GM12878 (cell line): ENCODE measurements at regions not wholly inside any gene's neighbourhood (a gene's known extent, or its start where the extent isn't known, plus 50 kb on each side); places are given as distances from the start of the nearest gene placed in this dataset.

Experiments
- ATAC-seq: fragments of 200-7000 bp; cut with Tn5 transposase; 3 replicates; pipeline ENCODE4 v1.9.1; 2020; ENCODE audit warnings: mild to moderate bottlenecking, moderate library complexity
- BruUV-seq: library from RNA; stranded (reverse); fragments of 400-500 nt; replicated peaks from 2 replicates; lab custom pipeline; 2021; lab: Mats Ljungman, UMichigan
- CTCF ChIA-PET: fragments of 300-600 bp; sonication (Branson Sonifier 250); formaldehyde crosslinking; extraction: SDS; loops from one replicate; lab custom pipeline; 2021; ENCODE audit warnings: inconsistent platforms; lab: Yijun Ruan, JAX
- POLR2A ChIA-PET: fragments of 350-600 bp; formaldehyde crosslinking; extraction: SDS; loops from one replicate; lab custom pipeline; 2021; ENCODE audit warnings: inconsistent platforms; lab: Charles Lee
- RAD21 ChIA-PET: fragments of 300-600 bp; sonication (Branson Sonifier 250); formaldehyde crosslinking; loops from one replicate; lab custom pipeline; 2023; ENCODE audit warnings: antibody characterized with exemption; ENCODE audit not compliant: unreplicated experiment; lab: Charles Lee
- SMC1A ChIA-PET: fragments of 300-600 bp; sonication (Branson Sonifier 250); formaldehyde crosslinking; loops from one replicate; lab custom pipeline; 2023; ENCODE audit not compliant: unreplicated experiment, uncharacterized antibody; lab: Charles Lee
- DNase-seq: peaks from one replicate; pipeline ENCODE4 v3.0.0-alpha.2; 2011; ENCODE audit warnings: low read depth, low spot score
- FAIRE-seq: peaks from 3 replicates; lab custom pipeline; 2011; peaks lifted over from hg19 to GRCh38; lab: Jason Lieb, UNC
- H2AFZ ChIP-seq: 2 replicates; pipeline ENCODE4 v1.6.0; 2011; ENCODE audit warnings: low read depth, low read length, control low read depth; ENCODE audit not compliant: control insufficient read depth
- H3K27ac ChIP-seq: 2 replicates; pipeline ENCODE4 v1.5.1; 2011; ENCODE audit warnings: control low read depth; ENCODE audit not compliant: control insufficient read depth, insufficient read depth
- H3K27me3 ChIP-seq, 2 experiments: replicated peaks in 1 of 2; 2 replicates each; pipeline versions ENCODE4 v1.6.0 to v1.6.1; 2011; ENCODE audit warnings: low read length in 1 of 2; ENCODE audit not compliant: control insufficient read depth in 2 of 2, insufficient read depth in 2 of 2
- H3K36me3 ChIP-seq, 2 experiments: 2 replicates each; pipeline ENCODE4 v1.5.1; 2011; ENCODE audit warnings: low read length in 1 of 2; ENCODE audit not compliant: control insufficient read depth in 2 of 2, insufficient read depth in 2 of 2
- H3K4me1 ChIP-seq: 2 replicates; pipeline ENCODE4 v1.6.1; 2011; ENCODE audit warnings: mild to moderate bottlenecking, low read length, moderate library complexity, mixed read lengths; ENCODE audit not compliant: control insufficient read depth, insufficient read depth
- H3K4me2 ChIP-seq: 2 replicates; pipeline ENCODE4 v1.6.0; 2011; ENCODE audit warnings: control low read depth; ENCODE audit not compliant: control insufficient read depth, insufficient read depth
- H3K4me3 ChIP-seq: fragments of 200-600 bp; sonication (generic); 2 replicates; pipeline ENCODE4 v1.5.1; 2016
- H3K79me2 ChIP-seq: 2 replicates; pipeline ENCODE4 v1.6.0; 2011; ENCODE audit warnings: low read length; ENCODE audit not compliant: control insufficient read depth, insufficient read depth
- H3K9ac ChIP-seq: 2 replicates; pipeline ENCODE4 v1.8.0; 2011; ENCODE audit warnings: low read length, control low read depth, mixed read lengths; ENCODE audit not compliant: control insufficient read depth, insufficient read depth
- H3K9me3 ChIP-seq: replicated peaks from 3 replicates; pipeline ENCODE4 v1.5.1; 2011; ENCODE audit warnings: mild to moderate bottlenecking, low read length; ENCODE audit not compliant: control insufficient read depth, insufficient read depth
- H4K20me1 ChIP-seq: 2 replicates; pipeline ENCODE4 v1.6.0; 2011; ENCODE audit not compliant: control insufficient read depth, insufficient read depth
- BHLHE40 ChIP-seq, 2 experiments: fragments of 450-650 bp in 1 of 2; IDR thresholded peaks; 2 replicates each; pipeline ENCODE4 v1.6.1; 2011 to 2017; ENCODE audit warnings: low read depth in 2 of 2, borderline replicate concordance in 1 of 2, improper control_type of control experiment in 1 of 2, low read length in 1 of 2, mild to moderate bottlenecking in 1 of 2
- MTA2 ChIP-seq: fragments of 450-650 bp; IDR thresholded peaks from 2 replicates; pipeline ENCODE4 v1.6.1; 2016; ENCODE audit warnings: low read depth, mild to moderate bottlenecking, moderate library complexity
- POLR2A ChIP-seq: IDR thresholded peaks from 2 replicates; pipeline ENCODE4 v1.6.1; 2011; ENCODE audit warnings: low read depth, mild to moderate bottlenecking, low read length
- RAD21 ChIP-seq: IDR thresholded peaks from 2 replicates; pipeline ENCODE4 v1.6.1; 2011; ENCODE audit warnings: mild to moderate bottlenecking, low read depth, low read length, moderate library complexity; ENCODE audit not compliant: insufficient read depth
- ZNF217 ChIP-seq: fragments of 450-650 bp; IDR thresholded peaks from 2 replicates; pipeline ENCODE4 v1.6.1; 2017; ENCODE audit warnings: antibody characterized with exemption, mild to moderate bottlenecking
- WGBS: methylation state at CpG from one replicate; pipeline ENCODE4 v1.1.6; 2016; ENCODE audit warnings: low lambda C conversion rate; ENCODE audit not compliant: insufficient replicate concordance, insufficient coverage; ENCODE audit errors: missing lambda C conversion rate; 5-methylcytosine and 5-hydroxymethylcytosine counted together
- in situ Hi-C: fragments of 300-500 bp; cut with MboI; formaldehyde crosslinking; loops from 9 replicates; pipeline ENCODE4 v1.14.3; 2018; ENCODE audit warnings: mixed read lengths
- intact Hi-C: fragments of 100-400 bp; cut with micrococcal nuclease; formaldehyde crosslinking; loops from one replicate; pipeline ENCODE4 v1.14.2; 2022; ENCODE audit not compliant: unreplicated experiment
- TF ChIP-seq, protein P1 (sequence below): fragments of 450-650 bp; IDR thresholded peaks from 2 replicates; pipeline ENCODE4 v1.6.1; 2017; ENCODE audit warnings: mild to moderate bottlenecking, moderate library complexity

- TF ChIP-seq ZNF217 (no peak), RAD21 (no peak)
- TF ChIP-seq, all 136 proteins: peak for 0
- no peak overlapping the region for H3K4me3 ChIP-seq
- ChIA-PET RAD21 (no interaction called here), CTCF (interaction anchor here (1.7 kb wide), 1 partner anchor 15 kb away, joined by 6 read pairs; no protein-coding TSS in a partner anchor), POLR2A (no interaction called here), SMC1A (interaction anchor here (1.2 kb wide), 1 partner anchor 15 kb away, joined by 3 read pairs; no protein-coding TSS in a partner anchor)
- FAIRE-seq (no peak), ATAC-seq (no peak), DNase-seq (no peak)
- H4K20me1 ChIP-seq, result no peaks in the 10 kb centered on the region
- H3K27ac ChIP-seq, result no peak overlapping the region
- H3K9ac ChIP-seq, result no peak overlapping the region
- no peaks in the 10 kb centered on the region; the same call in 1 of the 3 replicates for H3K9me3 ChIP-seq
- H3K4me2 ChIP-seq, result no peak overlapping the region
- in situ Hi-C loops, result no loop called here
- no peaks in the 10 kb centered on the region for H3K36me3 ChIP-seq
- H2AFZ ChIP-seq, result no peak overlapping the region
- no peaks in the 10 kb centered on the region for H3K27me3 ChIP-seq
- BruUV-seq, result no TSS peak
- H3K79me2 ChIP-seq, result no peaks in the 10 kb centered on the region
- intact Hi-C loops, result no loop called here
- 77% methylated on average over 1 of the region's 1 CpG for WGBS
- no peaks in the 10 kb centered on the region for H3K4me1 ChIP-seq
These were observed 206.2 kb upstream of the SSTR1 start for GRCh38 chr14:38001501-38001900.

- POLR2A ChIA-PET, result no interaction called here
- SMC1A ChIA-PET, result interaction anchor here (0.6 kb wide), 1 partner anchor 27 kb away, joined by 3 read pairs; no protein-coding TSS in a partner anchor
- H3K27ac ChIP-seq, result no peak overlapping the region
These were observed 203.7 kb upstream of the SSTR1 start for GRCh38 chr14:38003746-38004609.

More at GRCh38 chr14:38003746-38004609, 203.7 kb upstream of the SSTR1 start:
- no peaks in the 10 kb centered on the region for H3K27me3 ChIP-seq
- no peak overlapping the region for H3K4me2 ChIP-seq
- WGBS, result 24% methylated on average over 6 of the region's 7 CpGs
- H3K9me3 ChIP-seq, result no peaks in the 10 kb centered on the region; the same call in 2 of the 3 replicates
- intact Hi-C loops (no loop called here), in situ Hi-C loops (no loop called here)
- H2AFZ ChIP-seq, result no peak overlapping the region
- no peak overlapping the region for H3K9ac ChIP-seq
- H3K79me2 ChIP-seq, result no peaks in the 10 kb centered on the region
- H3K36me3 ChIP-seq, result no peaks in the 10 kb centered on the region
- no peaks in the 10 kb centered on the region for H4K20me1 ChIP-seq
- CTCF ChIA-PET, result interaction anchor here (0.6 kb wide), 1 partner anchor 908 kb away, joined by 3 read pairs; no protein-coding TSS in a partner anchor
- no peak for ATAC-seq
- TF ChIP-seq BHLHE40 (IDR thresholded peaks at IDR 0.05; ENCODE audit: borderline replicate concordance in 1 of 2, low read depth in 2 of 2, low read length in 1 of 2) (no peak), POLR2A (no peak), MTA2 (no peak)
- TF ChIP-seq, protein P1, sequence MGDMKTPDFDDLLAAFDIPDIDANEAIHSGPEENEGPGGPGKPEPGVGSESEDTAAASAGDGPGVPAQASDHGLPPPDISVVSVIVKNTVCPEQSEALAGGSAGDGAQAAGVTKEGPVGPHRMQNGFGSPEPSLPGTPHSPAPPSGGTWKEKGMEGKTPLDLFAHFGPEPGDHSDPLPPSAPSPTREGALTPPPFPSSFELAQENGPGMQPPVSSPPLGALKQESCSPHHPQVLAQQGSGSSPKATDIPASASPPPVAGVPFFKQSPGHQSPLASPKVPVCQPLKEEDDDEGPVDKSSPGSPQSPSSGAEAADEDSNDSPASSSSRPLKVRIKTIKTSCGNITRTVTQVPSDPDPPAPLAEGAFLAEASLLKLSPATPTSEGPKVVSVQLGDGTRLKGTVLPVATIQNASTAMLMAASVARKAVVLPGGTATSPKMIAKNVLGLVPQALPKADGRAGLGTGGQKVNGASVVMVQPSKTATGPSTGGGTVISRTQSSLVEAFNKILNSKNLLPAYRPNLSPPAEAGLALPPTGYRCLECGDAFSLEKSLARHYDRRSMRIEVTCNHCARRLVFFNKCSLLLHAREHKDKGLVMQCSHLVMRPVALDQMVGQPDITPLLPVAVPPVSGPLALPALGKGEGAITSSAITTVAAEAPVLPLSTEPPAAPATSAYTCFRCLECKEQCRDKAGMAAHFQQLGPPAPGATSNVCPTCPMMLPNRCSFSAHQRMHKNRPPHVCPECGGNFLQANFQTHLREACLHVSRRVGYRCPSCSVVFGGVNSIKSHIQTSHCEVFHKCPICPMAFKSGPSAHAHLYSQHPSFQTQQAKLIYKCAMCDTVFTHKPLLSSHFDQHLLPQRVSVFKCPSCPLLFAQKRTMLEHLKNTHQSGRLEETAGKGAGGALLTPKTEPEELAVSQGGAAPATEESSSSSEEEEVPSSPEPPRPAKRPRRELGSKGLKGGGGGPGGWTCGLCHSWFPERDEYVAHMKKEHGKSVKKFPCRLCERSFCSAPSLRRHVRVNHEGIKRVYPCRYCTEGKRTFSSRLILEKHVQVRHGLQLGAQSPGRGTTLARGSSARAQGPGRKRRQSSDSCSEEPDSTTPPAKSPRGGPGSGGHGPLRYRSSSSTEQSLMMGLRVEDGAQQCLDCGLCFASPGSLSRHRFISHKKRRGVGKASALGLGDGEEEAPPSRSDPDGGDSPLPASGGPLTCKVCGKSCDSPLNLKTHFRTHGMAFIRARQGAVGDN, result no peak
- H3K4me1 ChIP-seq, result no peaks in the 10 kb centered on the region
- no peak for DNase-seq
- RAD21 ChIA-PET, result no interaction called here
- no peak for FAIRE-seq
- no peak overlapping the region for H3K4me3 ChIP-seq
- no TSS peak for BruUV-seq
